ENCODE measurements at regions not wholly inside any gene's neighbourhood (a gene's known extent, or its start where the extent isn't known, plus 50 kb on each side); places are given as distances from the start of the nearest gene placed in this dataset.

DNA sequence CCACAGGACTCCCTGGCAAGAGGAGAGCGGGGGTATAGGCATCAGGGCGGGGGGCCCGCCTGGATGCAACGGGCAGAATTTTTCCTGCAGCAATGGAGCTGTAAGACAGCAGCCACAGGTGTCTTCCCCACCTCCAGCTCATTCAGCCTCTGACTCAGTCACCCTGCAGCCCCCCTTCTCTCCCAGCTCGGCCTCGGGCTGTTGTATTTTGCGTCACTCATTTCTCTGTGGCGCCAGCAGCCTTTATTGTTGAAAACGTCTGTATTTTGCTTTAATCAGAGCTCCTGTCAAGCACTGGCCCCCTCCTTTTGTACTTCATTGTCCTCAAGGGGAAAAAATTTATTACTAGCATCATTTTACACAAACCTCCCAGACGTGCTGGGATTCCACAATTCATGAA lies 117.7 kb downstream of the WSCD1 start:
- ChIA-PET POLR2A (no interaction called here), CTCF (no interaction called here)
- Mint-ChIP-seq H3K27me3 (peaks cover 10% of the 10 kb centered on the region), H3K36me3 (no peaks in the 10 kb centered on the region), H3K27ac (no peak overlapping the region), H3K4me1 (ENCODE audit: low read depth) (no peaks in the 10 kb centered on the region), H3K9me3 (no peaks in the 10 kb centered on the region), H3K4me3 (no peak overlapping the region)
- DNase-seq, result no peak
- intact Hi-C loops (cut with micrococcal nuclease), result no loop called here

DNA sequence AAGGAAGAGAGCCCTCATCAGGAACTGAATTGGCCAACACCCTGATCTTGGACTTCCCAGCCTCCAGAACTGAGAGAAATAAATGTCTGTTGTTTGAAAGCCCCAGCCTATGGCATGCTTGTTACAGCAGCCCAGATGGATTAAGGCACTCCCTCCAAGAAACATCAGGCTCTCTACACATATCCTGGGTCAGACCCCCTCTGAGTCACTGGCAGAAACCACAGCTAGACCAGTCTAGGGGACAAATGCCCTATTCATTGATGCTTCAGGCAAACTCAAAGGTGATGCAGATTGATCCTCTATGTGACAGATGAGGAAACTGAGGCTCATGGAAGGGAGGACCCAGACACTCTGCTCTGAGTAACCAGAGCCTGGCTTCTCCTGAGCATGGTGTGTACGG lies 116.8 kb downstream of the WSCD1 start:
- intact Hi-C loops (cut with micrococcal nuclease), result no loop called here
- Mint-ChIP-seq H3K27ac (no peak overlapping the region), H3K4me3 (no peak overlapping the region), H3K9me3 (no peaks in the 10 kb centered on the region), H3K27me3 (peaks cover 11% of the 10 kb centered on the region), H3K4me1 (ENCODE audit: low read depth) (no peaks in the 10 kb centered on the region), H3K36me3 (no peaks in the 10 kb centered on the region)
- POLR2A ChIA-PET, result no interaction called here
- CTCF ChIA-PET, result no interaction called here
- DNase-seq, result no peak

DNA sequence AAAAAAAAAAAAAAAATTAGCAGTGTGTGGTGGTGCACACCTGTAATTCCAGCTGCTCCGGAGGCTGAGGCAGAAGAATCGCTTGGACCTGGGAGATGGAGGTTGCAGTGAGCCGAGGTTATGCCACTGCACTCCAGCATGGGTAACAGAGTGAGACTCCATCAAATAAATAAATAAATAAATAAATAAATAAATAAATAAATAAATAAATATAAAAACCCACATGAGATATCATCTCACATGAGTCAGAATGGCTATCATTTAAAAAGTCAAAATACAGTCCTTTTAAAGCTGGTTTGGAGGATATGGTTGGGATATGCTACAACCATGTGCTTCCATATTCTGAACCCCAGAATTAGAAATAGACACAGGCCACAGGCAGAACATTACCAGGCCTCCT lies 114.3 kb downstream of the WSCD1 start:
- intact Hi-C loops (cut with micrococcal nuclease), result no loop called here

DNA sequence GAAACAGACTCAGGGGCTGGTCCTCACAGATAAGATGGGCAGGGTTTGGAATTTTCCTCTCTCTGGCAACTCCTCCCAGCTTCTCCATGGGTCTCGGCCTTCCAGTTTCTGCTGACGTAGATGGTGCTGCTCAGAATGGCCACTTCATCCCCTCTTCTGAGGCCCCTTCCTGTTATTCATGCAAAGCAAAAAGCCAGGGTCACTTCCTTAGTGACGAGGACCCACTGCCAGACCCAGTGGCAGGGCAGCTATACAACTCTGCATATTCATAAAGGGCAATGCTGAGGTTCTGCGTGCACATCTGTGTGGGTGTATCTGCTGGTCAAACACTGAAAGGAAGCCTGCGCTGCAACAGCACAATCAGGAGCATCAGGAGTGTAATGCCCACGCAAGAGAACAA lies 108.8 kb downstream of the WSCD1 start:
- H3K27ac Mint-ChIP-seq, result no peak overlapping the region
- no peaks in the 10 kb centered on the region for H3K36me3 Mint-ChIP-seq
- peaks cover 22% of the 10 kb centered on the region for H3K27me3 Mint-ChIP-seq
- ChIA-PET POLR2A (no interaction called here), CTCF (no interaction called here)
- intact Hi-C loops (cut with micrococcal nuclease), result no loop called here
- no peaks in the 10 kb centered on the region for H3K9me3 Mint-ChIP-seq
- DNase-seq, result no peak
- no peaks in the 10 kb centered on the region for H3K4me1 Mint-ChIP-seq (ENCODE audit: low read depth)
- H3K4me3 Mint-ChIP-seq, result no peak overlapping the region

More for the DNA sequence above, 114.3 kb downstream of the WSCD1 start:
- POLR2A ChIA-PET, result no interaction called here
- CTCF ChIA-PET, result no interaction called here
- no peak overlapping the region for H3K4me3 Mint-ChIP-seq
- H3K36me3 Mint-ChIP-seq, result no peaks in the 10 kb centered on the region
- H3K9me3 Mint-ChIP-seq, result no peaks in the 10 kb centered on the region
- peaks cover 11% of the 10 kb centered on the region for H3K27me3 Mint-ChIP-seq
- DNase-seq, result no peak
- no peak overlapping the region for H3K27ac Mint-ChIP-seq
- H3K4me1 Mint-ChIP-seq (ENCODE audit: low read depth), result no peaks in the 10 kb centered on the region

DNA sequence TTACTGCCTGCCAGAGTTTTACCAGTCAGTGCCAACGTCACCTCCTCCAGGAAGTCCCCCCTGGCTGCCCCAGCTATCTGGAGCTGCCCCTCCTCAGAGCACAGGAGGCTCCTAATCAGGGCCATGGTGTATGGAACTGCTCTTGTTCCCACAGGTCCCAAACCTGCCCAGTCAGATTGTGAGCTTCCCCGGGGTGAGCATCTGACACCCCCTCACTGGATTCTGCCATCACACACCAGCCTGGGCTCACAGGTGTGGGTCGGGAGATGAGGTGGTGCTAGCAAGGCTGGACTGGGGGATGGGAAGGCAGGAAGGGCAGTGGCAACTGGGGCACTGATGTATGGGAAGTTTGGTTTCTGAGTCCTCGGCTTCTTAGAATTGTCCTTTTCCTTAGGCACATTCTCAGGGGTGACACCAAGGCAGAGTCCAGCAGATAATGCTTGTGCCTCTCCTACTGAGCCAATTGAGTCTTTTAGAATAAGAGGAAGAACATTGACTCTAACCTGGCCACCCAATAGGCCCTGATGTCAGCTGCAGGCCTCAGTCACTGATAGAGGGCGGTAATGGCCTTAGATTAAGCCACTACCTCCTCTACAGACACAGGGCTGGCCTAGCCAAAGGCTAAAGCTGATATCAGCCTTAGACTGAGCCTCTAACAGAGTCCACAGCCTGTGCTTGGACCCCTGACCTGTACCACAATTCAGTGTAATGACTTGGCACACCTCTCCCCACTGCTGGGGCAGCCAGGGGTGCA lies 107.9 kb downstream of the WSCD1 start:
- POLR2A ChIA-PET, result no interaction called here
- no peaks in the 10 kb centered on the region for H3K4me1 Mint-ChIP-seq (ENCODE audit: low read depth)
- DNase-seq, result no peak
- no peak overlapping the region for H3K4me3 Mint-ChIP-seq
- peaks cover 25% of the 10 kb centered on the region for H3K27me3 Mint-ChIP-seq
- intact Hi-C loops (cut with micrococcal nuclease), result no loop called here
- no peaks in the 10 kb centered on the region for H3K9me3 Mint-ChIP-seq
- no peaks in the 10 kb centered on the region for H3K36me3 Mint-ChIP-seq
- CTCF ChIA-PET, result no interaction called here
- no peak overlapping the region for H3K27ac Mint-ChIP-seq

Measured in activated CD4-positive, alpha-beta memory T cell treated with anti-CD3 and anti-CD28 coated beads for 36 hours (primary cell).